NCI-H1436 (cell line): ENCODE measurements at regions not wholly inside any gene's neighbourhood (a gene's known extent, or its start where the extent isn't known, plus 50 kb on each side); places are given as distances from the start of the nearest gene placed in this dataset.
"Not testable (repeated sequence)": the region's sequence is repeated elsewhere in the genome, so short reads cannot be mapped to it uniquely, and the experiment has no call there.

Experiments used
- DNase-seq: peaks from one replicate; lab custom pipeline; 2025; lab: John Stamatoyannopoulos, UW

- no peak for DNase-seq
These were observed 108.8 kb upstream of the JARID2 start for GRCh38 chr6:15137086-15137485.

- DNase-seq = no peak
These were observed 102.8 kb upstream of the JARID2 start for GRCh38 chr6:15143086-15143485.

- no peak for DNase-seq
These were observed 102.3 kb upstream of the JARID2 start for GRCh38 chr6:15143540-15143939.

GRCh38 chr6:15145821-15146220 lies 100.0 kb upstream of the JARID2 start:
- DNase-seq = no peak

- DNase-seq = no peak
These were observed 98.0 kb upstream of the JARID2 start for GRCh38 chr6:15147827-15148226.

- no peak for DNase-seq
These were observed 97.4 kb upstream of the JARID2 start for GRCh38 chr6:15148356-15148946.

- DNase-seq = no peak
These were observed 95.7 kb upstream of the JARID2 start for GRCh38 chr6:15150207-15150606.

GRCh38 chr6:15152700-15153099 lies 93.2 kb upstream of the JARID2 start:
- no peak for DNase-seq

GRCh38 chr6:15153191-15153590 lies 92.7 kb upstream of the JARID2 start:
- no peak for DNase-seq

GRCh38 chr6:15157479-15157878 lies 88.4 kb upstream of the JARID2 start:
- no peak for DNase-seq

- no peak for DNase-seq
These were observed 86.8 kb upstream of the JARID2 start for GRCh38 chr6:15158821-15159619.

GRCh38 chr6:15160812-15161211 lies 85.1 kb upstream of the JARID2 start:
- no peak for DNase-seq

GRCh38 chr6:15164855-15165254 lies 81.0 kb upstream of the JARID2 start:
- DNase-seq = not testable (repeated sequence)

GRCh38 chr6:15166121-15166520 lies 79.7 kb upstream of the JARID2 start:
- no peak for DNase-seq

- DNase-seq = no peak
These were observed 75.7 kb upstream of the JARID2 start for GRCh38 chr6:15170126-15170525.

GRCh38 chr6:15171026-15171425 lies 74.8 kb upstream of the JARID2 start:
- no peak for DNase-seq

GRCh38 chr6:15176816-15177370 lies 69.0 kb upstream of the JARID2 start:
- no peak for DNase-seq

- no peak for DNase-seq
These were observed 61.9 kb upstream of the JARID2 start for GRCh38 chr6:15183979-15184378.

GRCh38 chr6:15184441-15184861 lies 61.4 kb upstream of the JARID2 start:
- DNase-seq = no peak

- DNase-seq = not testable (repeated sequence)
These were observed 60.8 kb upstream of the JARID2 start for GRCh38 chr6:15185111-15185510.

GRCh38 chr6:15193451-15193850 lies 52.4 kb upstream of the JARID2 start:
- not testable (repeated sequence) for DNase-seq

- no peak for DNase-seq
These were observed 51.4 kb upstream of the JARID2 start for GRCh38 chr6:15194453-15194852.
